SK-N-SH treated with all-trans-retinoic acid at 6 μM for 48 hours (cell line): ENCODE measurements at regions not wholly inside any gene's neighbourhood (a gene's known extent, or its start where the extent isn't known, plus 50 kb on each side); places are given as distances from the start of the nearest gene placed in this dataset.

Experiments
- ATAC-seq: fragments of 200-7000 bp; cut with Tn5 transposase; 3 replicates; pipeline ENCODE4 v1.9.1; 2020; ENCODE audit warnings: mild to moderate bottlenecking, moderate library complexity
- ARNTL ChIP-seq: fragments of 450-650 bp; formaldehyde crosslinking; IDR thresholded peaks from 2 replicates; pipeline ENCODE4 v1.5.0; 2020; ENCODE audit warnings: low read depth, mild to moderate bottlenecking, moderate library complexity, borderline replicate concordance
- CREB5 ChIP-seq: fragments of 250-450 bp; sonication (Bioruptor Pico); IDR thresholded peaks from 2 replicates; pipeline ENCODE4 v1.5.1; 2020; ENCODE audit warnings: low read depth, mild to moderate bottlenecking, moderate library complexity
- CSDC2 ChIP-seq: fragments of 250-450 bp; sonication (Bioruptor Pico); IDR thresholded peaks from 2 replicates; pipeline ENCODE4 v1.5.0; 2020; ENCODE audit warnings: mild to moderate bottlenecking, moderate library complexity
- CSRNP3 ChIP-seq: fragments of 250-450 bp; sonication (Bioruptor Pico); IDR thresholded peaks from 2 replicates; pipeline ENCODE4 v1.5.1; 2021; ENCODE audit warnings: mild to moderate bottlenecking, moderate library complexity
- ESRRG ChIP-seq: fragments of 250-450 bp; sonication (Bioruptor Pico); IDR thresholded peaks from 2 replicates; pipeline ENCODE4 v1.6.1; 2021; ENCODE audit warnings: mild to moderate bottlenecking
- GLIS3 ChIP-seq: fragments of 250-450 bp; sonication (Bioruptor Pico); IDR thresholded peaks from 2 replicates; pipeline ENCODE4 v1.5.0; 2020; ENCODE audit warnings: mild to moderate bottlenecking, moderate library complexity
- ISL1 ChIP-seq: fragments of 250-450 bp; sonication (Bioruptor Pico); IDR thresholded peaks from 2 replicates; pipeline ENCODE4 v2.1.2; 2022; ENCODE audit warnings: mild to moderate bottlenecking, moderate library complexity
- OSR1 ChIP-seq: fragments of 250-450 bp; sonication (Bioruptor Pico); IDR thresholded peaks from 2 replicates; pipeline ENCODE4 v1.8.0; 2022; ENCODE audit warnings: moderate library complexity, mild to moderate bottlenecking, inconsistent platforms
- PPARA ChIP-seq: fragments of 250-450 bp; sonication (Bioruptor Pico); IDR thresholded peaks from 2 replicates; pipeline ENCODE4 v1.5.0; 2020; ENCODE audit warnings: mild to moderate bottlenecking, borderline replicate concordance
- SNAI2 ChIP-seq: fragments of 250-450 bp; sonication (Bioruptor Pico); IDR thresholded peaks from 2 replicates; pipeline ENCODE4 v1.5.0; 2020; ENCODE audit warnings: mild to moderate bottlenecking, moderate library complexity
- TCF4 ChIP-seq: fragments of 250-450 bp; sonication (Bioruptor Pico); IDR thresholded peaks from 2 replicates; pipeline ENCODE4 v1.8.0; 2021; ENCODE audit warnings: mild to moderate bottlenecking, moderate library complexity, borderline replicate concordance
- TOX ChIP-seq: fragments of 250-450 bp; sonication (Bioruptor Pico); IDR thresholded peaks from 2 replicates; pipeline ENCODE4 v1.8.0; 2021; ENCODE audit warnings: mild to moderate bottlenecking, moderate library complexity, borderline replicate concordance
- TSHZ2 ChIP-seq: fragments of 250-450 bp; sonication (Bioruptor Pico); IDR thresholded peaks from 2 replicates; pipeline ENCODE4 v1.5.0; 2020; ENCODE audit warnings: mild to moderate bottlenecking, moderate library complexity
- ZFP3 ChIP-seq: fragments of 250-450 bp; sonication (Bioruptor Pico); IDR thresholded peaks from 2 replicates; pipeline ENCODE4 v1.5.0; 2020; ENCODE audit warnings: mild to moderate bottlenecking, moderate library complexity
- ZNF565 ChIP-seq: fragments of 450-650 bp; formaldehyde crosslinking; conservative IDR thresholded peaks from 2 replicates; pipeline ENCODE4 v1.5.0; 2020; ENCODE audit warnings: low read depth, mild to moderate bottlenecking, moderate library complexity
- ZNF8 ChIP-seq: fragments of 450-650 bp; formaldehyde crosslinking; IDR thresholded peaks from 2 replicates; pipeline ENCODE4 v1.5.0; 2020; ENCODE audit warnings: mild to moderate bottlenecking, moderate library complexity
- TF ChIP-seq, protein P1 (sequence below): fragments of 250-450 bp; sonication (Bioruptor Pico); IDR thresholded peaks from 2 replicates; pipeline ENCODE4 v1.8.0; 2020; ENCODE audit warnings: mild to moderate bottlenecking, moderate library complexity, borderline replicate concordance
- TF ChIP-seq, protein P2 (sequence below): fragments of 250-450 bp; sonication (Bioruptor Pico); IDR thresholded peaks from 2 replicates; pipeline ENCODE4 v1.8.0; 2021; ENCODE audit warnings: low read depth, mild to moderate bottlenecking, moderate library complexity, borderline replicate concordance

GRCh38 chr4:158065176-158065575 lies 107.6 kb downstream of the GASK1B start:
- TF ChIP-seq ARNTL (CRISPR knock-in tag): no peak
- no peak for TF ChIP-seq SNAI2 (CRISPR knock-in tag)
- no peak for TF ChIP-seq TCF4 (CRISPR knock-in tag)
- no peak for TF ChIP-seq TSHZ2 (CRISPR knock-in tag)
- no peak for TF ChIP-seq CSDC2 (CRISPR knock-in tag)
- no peak for TF ChIP-seq TOX (CRISPR knock-in tag)
- TF ChIP-seq GLIS3 (CRISPR knock-in tag): no peak
- TF ChIP-seq CSRNP3 (CRISPR knock-in tag): no peak
- no peak for TF ChIP-seq PPARA
- no peak for TF ChIP-seq ESRRG (CRISPR knock-in tag)
- TF ChIP-seq OSR1 (CRISPR knock-in tag): no peak
- TF ChIP-seq, protein P1, sequence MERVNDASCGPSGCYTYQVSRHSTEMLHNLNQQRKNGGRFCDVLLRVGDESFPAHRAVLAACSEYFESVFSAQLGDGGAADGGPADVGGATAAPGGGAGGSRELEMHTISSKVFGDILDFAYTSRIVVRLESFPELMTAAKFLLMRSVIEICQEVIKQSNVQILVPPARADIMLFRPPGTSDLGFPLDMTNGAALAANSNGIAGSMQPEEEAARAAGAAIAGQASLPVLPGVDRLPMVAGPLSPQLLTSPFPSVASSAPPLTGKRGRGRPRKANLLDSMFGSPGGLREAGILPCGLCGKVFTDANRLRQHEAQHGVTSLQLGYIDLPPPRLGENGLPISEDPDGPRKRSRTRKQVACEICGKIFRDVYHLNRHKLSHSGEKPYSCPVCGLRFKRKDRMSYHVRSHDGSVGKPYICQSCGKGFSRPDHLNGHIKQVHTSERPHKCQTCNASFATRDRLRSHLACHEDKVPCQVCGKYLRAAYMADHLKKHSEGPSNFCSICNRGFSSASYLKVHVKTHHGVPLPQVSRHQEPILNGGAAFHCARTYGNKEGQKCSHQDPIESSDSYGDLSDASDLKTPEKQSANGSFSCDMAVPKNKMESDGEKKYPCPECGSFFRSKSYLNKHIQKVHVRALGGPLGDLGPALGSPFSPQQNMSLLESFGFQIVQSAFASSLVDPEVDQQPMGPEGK (CRISPR knock-in tag): no peak
- 0 out of 3 replicates have a peak, but pooled peaks have one; percentile 38 for ATAC-seq

- ATAC-seq: no peak
These were observed 116.1 kb downstream of the GASK1B start for GRCh38 chr4:158056689-158057245.

More at GRCh38 chr4:158056689-158057245, 116.1 kb downstream of the GASK1B start:
- no peak for TF ChIP-seq OSR1 (CRISPR knock-in tag)
- TF ChIP-seq TOX (CRISPR knock-in tag): no peak
- TF ChIP-seq, protein P1 (CRISPR knock-in tag): no peak
- no peak for TF ChIP-seq SNAI2 (CRISPR knock-in tag)
- TF ChIP-seq ZFP3 (CRISPR knock-in tag): no peak
- TF ChIP-seq ESRRG (CRISPR knock-in tag): no peak
- TF ChIP-seq, protein P2, sequence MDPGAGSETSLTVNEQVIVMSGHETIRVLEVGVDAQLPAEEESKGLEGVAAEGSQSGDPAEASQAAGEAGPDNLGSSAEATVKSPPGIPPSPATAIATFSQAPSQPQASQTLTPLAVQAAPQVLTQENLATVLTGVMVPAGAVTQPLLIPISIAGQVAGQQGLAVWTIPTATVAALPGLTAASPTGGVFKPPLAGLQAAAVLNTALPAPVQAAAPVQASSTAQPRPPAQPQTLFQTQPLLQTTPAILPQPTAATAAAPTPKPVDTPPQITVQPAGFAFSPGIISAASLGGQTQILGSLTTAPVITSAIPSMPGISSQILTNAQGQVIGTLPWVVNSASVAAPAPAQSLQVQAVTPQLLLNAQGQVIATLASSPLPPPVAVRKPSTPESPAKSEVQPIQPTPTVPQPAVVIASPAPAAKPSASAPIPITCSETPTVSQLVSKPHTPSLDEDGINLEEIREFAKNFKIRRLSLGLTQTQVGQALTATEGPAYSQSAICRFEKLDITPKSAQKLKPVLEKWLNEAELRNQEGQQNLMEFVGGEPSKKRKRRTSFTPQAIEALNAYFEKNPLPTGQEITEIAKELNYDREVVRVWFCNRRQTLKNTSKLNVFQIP (CRISPR knock-in tag): no peak
- TF ChIP-seq CSRNP3 (CRISPR knock-in tag): no peak
- no peak for TF ChIP-seq ZNF565 (CRISPR knock-in tag)
- TF ChIP-seq ISL1 (CRISPR knock-in tag): no peak
- no peak for TF ChIP-seq ARNTL (CRISPR knock-in tag)
- no peak for TF ChIP-seq PPARA
- TF ChIP-seq TCF4 (CRISPR knock-in tag): no peak
- no peak for TF ChIP-seq CREB5 (CRISPR knock-in tag)
- no peak for TF ChIP-seq ZNF8 (CRISPR knock-in tag)
- no peak for TF ChIP-seq CSDC2 (CRISPR knock-in tag)
- TF ChIP-seq GLIS3 (CRISPR knock-in tag): no peak
